Neural progenitor cell (in vitro differentiated cells): ENCODE measurements at regions not wholly inside any gene's neighbourhood (a gene's known extent, or its start where the extent isn't known, plus 50 kb on each side); places are given as distances from the start of the nearest gene placed in this dataset.

Experiments used
- DNase-seq: peaks from one replicate; pipeline ENCODE4 v3.0.0-alpha.2; 2016; ENCODE audit warnings: low spot score
- H2AFZ ChIP-seq: fragments of 200-600 bp; sonication (generic); replicated peaks from 2 replicates; pipeline ENCODE4 v1.6.1; 2016; ENCODE audit warnings: antibody characterized with exemption
- H3F3A ChIP-seq: fragments of 200-600 bp; sonication (generic); 2 replicates; pipeline ENCODE4 v1.6.1; 2016; ENCODE audit warnings: antibody characterized with exemption, low read depth
- H3K27ac ChIP-seq: fragments of 200-600 bp; sonication (generic); 2 replicates; pipeline ENCODE4 v1.5.1; 2016; ENCODE audit warnings: mild to moderate bottlenecking
- H3K27me3 ChIP-seq: fragments of 200-600 bp; sonication (generic); 2 replicates; pipeline ENCODE4 v1.6.1; 2016; ENCODE audit warnings: mild to moderate bottlenecking, moderate library complexity
- H3K36me3 ChIP-seq: fragments of 200-600 bp; sonication (generic); 2 replicates; pipeline ENCODE4 v1.5.1; 2016
- H3K4me1 ChIP-seq: fragments of 200-600 bp; sonication (generic); 2 replicates; pipeline ENCODE4 v1.6.1; 2016; ENCODE audit warnings: mixed run types
- H3K4me2 ChIP-seq: fragments of 200-600 bp; sonication (generic); 2 replicates; pipeline ENCODE4 v1.6.1; 2016
- H3K4me3 ChIP-seq: fragments of 200-600 bp; sonication (generic); 2 replicates; pipeline ENCODE4 v1.5.1; 2016
- H3K79me2 ChIP-seq: fragments of 200-600 bp; sonication (generic); 2 replicates; pipeline ENCODE4 v1.6.1; 2016; ENCODE audit warnings: low read depth
- H3K9ac ChIP-seq: fragments of 200-600 bp; sonication (generic); 2 replicates; pipeline ENCODE4 v1.6.1; 2016
- H3K9me3 ChIP-seq: fragments of 200-600 bp; sonication (generic); 2 replicates; pipeline ENCODE4 v1.5.1; 2016; ENCODE audit warnings: low read depth
- H4K20me1 ChIP-seq: fragments of 200-600 bp; sonication (generic); 2 replicates; pipeline ENCODE4 v1.6.1; 2016; ENCODE audit warnings: low read depth
- H3K27ac Mint-ChIP-seq: 3 replicates; pipeline ENCODE4 v1.8.0; 2021; ENCODE audit warnings: mixed read lengths
- H3K27me3 Mint-ChIP-seq: 2 replicates; pipeline ENCODE4 v1.8.0; 2022; ENCODE audit warnings: low read depth, mild to moderate bottlenecking, inconsistent platforms, moderate library complexity, mixed read lengths; ENCODE audit not compliant: insufficient read depth
- H3K36me3 Mint-ChIP-seq: 3 replicates; pipeline ENCODE4 v1.8.0; 2021; ENCODE audit warnings: mixed read lengths
- H3K4me1 Mint-ChIP-seq: 3 replicates; pipeline ENCODE4 v1.8.0; 2021; ENCODE audit warnings: mixed read lengths
- H3K4me3 Mint-ChIP-seq: 3 replicates; pipeline ENCODE4 v1.8.0; 2021; ENCODE audit warnings: mild to moderate bottlenecking, moderate library complexity, mixed read lengths
- H3K9me3 Mint-ChIP-seq: 3 replicates; pipeline ENCODE4 v1.8.0; 2020; ENCODE audit warnings: mixed read lengths
- CTCF ChIP-seq: fragments of 200-600 bp; sonication (generic); IDR thresholded peaks from 2 replicates; pipeline ENCODE4 v1.5.1; 2017; ENCODE audit warnings: antibody characterized with exemption, mild to moderate bottlenecking
- EZH2 ChIP-seq: fragments of 200-600 bp; sonication (generic); IDR thresholded peaks from 2 replicates; pipeline ENCODE4 v1.6.1; 2017; ENCODE audit warnings: antibody characterized with exemption, mild to moderate bottlenecking, moderate library complexity
- EZH2phosphoT487 ChIP-seq: fragments of 200-600 bp; sonication (generic); IDR thresholded peaks from 2 replicates; pipeline ENCODE4 v1.6.1; 2017; ENCODE audit warnings: antibody characterized with exemption

GRCh38 chrX:40496728-40497127, 84.0 kb upstream of the ATP6AP2 start:
- no peak overlapping the region for H3K27ac Mint-ChIP-seq
- no peaks in the 10 kb centered on the region for H3K36me3 ChIP-seq
- no peaks in the 10 kb centered on the region for H3K36me3 Mint-ChIP-seq
- peaks cover 16% of the 10 kb centered on the region for H3K9me3 Mint-ChIP-seq
- peaks cover 7% of the 10 kb centered on the region for H3K4me1 Mint-ChIP-seq
- TF ChIP-seq EZH2 (no peak), EZH2phosphoT487 (no peak), CTCF (peak; percentile 35)
- no peaks in the 10 kb centered on the region for H3K27me3 ChIP-seq
- H4K20me1 ChIP-seq: no peaks in the 10 kb centered on the region
- no peak overlapping the region for H3K4me3 ChIP-seq
- H3K27me3 Mint-ChIP-seq: no peaks in the 10 kb centered on the region
- peaks cover 11% of the 10 kb centered on the region for H3K4me1 ChIP-seq
- H3K9ac ChIP-seq: no peak overlapping the region
- H3K27ac ChIP-seq: no peak overlapping the region
- peak; percentile 50 for DNase-seq
- no peaks in the 10 kb centered on the region for H3K79me2 ChIP-seq
- H3F3A ChIP-seq: peaks cover 19% of the 10 kb centered on the region
- H3K4me2 ChIP-seq: no peak overlapping the region
- no peaks in the 10 kb centered on the region for H3K9me3 ChIP-seq
- H2AFZ ChIP-seq: no peak overlapping the region
- H3K4me3 Mint-ChIP-seq: no peak overlapping the region

- Histone ChIP-seq H3K27me3 (no peaks in the 10 kb centered on the region), H3K4me1 (peaks cover 11% of the 10 kb centered on the region), H3K79me2 (no peaks in the 10 kb centered on the region), H2AFZ (no peak overlapping the region), H3K4me2 (no peak overlapping the region), H3K27ac (no peak overlapping the region), H3K36me3 (no peaks in the 10 kb centered on the region), H3F3A (peaks cover 19% of the 10 kb centered on the region), H4K20me1 (no peaks in the 10 kb centered on the region), H3K9ac (no peak overlapping the region), H3K9me3 (no peaks in the 10 kb centered on the region), H3K4me3 (no peak overlapping the region)
- Mint-ChIP-seq H3K4me3 (no peak overlapping the region), H3K27ac (no peak overlapping the region), H3K36me3 (no peaks in the 10 kb centered on the region), H3K4me1 (peaks cover 7% of the 10 kb centered on the region), H3K9me3 (peaks cover 14% of the 10 kb centered on the region), H3K27me3 (peaks cover 2% of the 10 kb centered on the region)
- no peak for DNase-seq
- no peak for TF ChIP-seq EZH2phosphoT487
- no peak for TF ChIP-seq CTCF
- no peak for TF ChIP-seq EZH2
Measured at GRCh38 chrX:40495659-40496058, 85.1 kb upstream of the ATP6AP2 start.

GRCh38 chrX:40494005-40494404, 86.8 kb upstream of the ATP6AP2 start:
- no peak overlapping the region for H3K4me3 Mint-ChIP-seq
- H3K79me2 ChIP-seq: no peaks in the 10 kb centered on the region
- peaks cover 11% of the 10 kb centered on the region for H3K4me1 ChIP-seq
- H3K27me3 Mint-ChIP-seq: peaks cover 11% of the 10 kb centered on the region
- H3K36me3 ChIP-seq: no peaks in the 10 kb centered on the region
- peaks cover 19% of the 10 kb centered on the region for H3F3A ChIP-seq
- no peak overlapping the region for H3K27ac ChIP-seq
- H3K4me2 ChIP-seq: no peak overlapping the region
- no peaks in the 10 kb centered on the region for H3K9me3 ChIP-seq
- no peak for TF ChIP-seq EZH2phosphoT487
- H3K27me3 ChIP-seq: no peaks in the 10 kb centered on the region
- H3K36me3 Mint-ChIP-seq: no peaks in the 10 kb centered on the region
- H3K27ac Mint-ChIP-seq: no peak overlapping the region
- H3K4me3 ChIP-seq: no peak overlapping the region
- peaks cover 19% of the 10 kb centered on the region for H3K9me3 Mint-ChIP-seq
- no peak overlapping the region for H3K9ac ChIP-seq
- H2AFZ ChIP-seq: no peak overlapping the region
- DNase-seq: no peak
- no peaks in the 10 kb centered on the region for H4K20me1 ChIP-seq
- H3K4me1 Mint-ChIP-seq: peaks cover 7% of the 10 kb centered on the region

GRCh38 chrX:40488296-40488695, 92.5 kb upstream of the ATP6AP2 start:
- Mint-ChIP-seq H3K4me1 (peaks cover 8% of the 10 kb centered on the region), H3K36me3 (no peaks in the 10 kb centered on the region)
- no peak overlapping the region for H3K9ac ChIP-seq

More at GRCh38 chrX:40488296-40488695, 92.5 kb upstream of the ATP6AP2 start:
- Mint-ChIP-seq H3K27ac (no peak overlapping the region), H3K4me3 (no peak overlapping the region), H3K9me3 (peaks cover 15% of the 10 kb centered on the region), H3K27me3 (peaks cover 11% of the 10 kb centered on the region)
- Histone ChIP-seq H3K36me3 (no peaks in the 10 kb centered on the region), H3K27me3 (no peaks in the 10 kb centered on the region), H3K4me2 (no peak overlapping the region), H3F3A (peaks cover 15% of the 10 kb centered on the region), H4K20me1 (no peaks in the 10 kb centered on the region), H3K4me3 (no peak overlapping the region), H3K27ac (no peak overlapping the region), H3K4me1 (peaks cover 11% of the 10 kb centered on the region), H3K9me3 (no peaks in the 10 kb centered on the region), H3K79me2 (no peaks in the 10 kb centered on the region), H2AFZ (no peak overlapping the region)
- no peak for DNase-seq
- TF ChIP-seq CTCF (no peak), EZH2phosphoT487 (no peak), EZH2 (no peak)
